ENCODE measurements at regions not wholly inside any gene's neighbourhood (a gene's known extent, or its start where the extent isn't known, plus 50 kb on each side); places are given as distances from the start of the nearest gene placed in this dataset.
"Not testable (repeated sequence)": the region's sequence is repeated elsewhere in the genome, so short reads cannot be mapped to it uniquely, and the experiment has no call there.

DNA sequence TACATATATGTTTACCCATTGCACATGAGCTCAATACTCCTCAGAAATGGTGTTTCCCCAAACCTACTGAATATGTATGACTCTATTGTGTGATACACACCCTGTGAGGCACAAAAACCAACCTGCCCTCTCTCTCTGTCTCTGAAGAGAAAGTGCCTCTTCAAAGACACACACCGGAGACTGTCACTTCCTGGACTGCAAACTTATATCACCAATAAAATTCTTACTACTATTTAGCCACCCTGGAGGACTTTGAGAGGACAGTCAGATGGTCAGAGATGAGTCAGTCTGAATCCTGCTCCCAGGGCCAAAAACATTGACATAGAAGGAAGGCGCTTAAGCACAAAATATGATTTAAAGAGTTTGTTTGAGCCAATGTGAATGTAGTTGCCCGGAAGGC, 110.4 kb downstream of the PPIAL4G start:
- DNase-seq (ENCODE audit: low spot score): no peak
- Histone ChIP-seq H3K9me3 (ENCODE audit: control insufficient read depth in 4 of 4, low read length in 3 of 4) (no peaks in the 10 kb centered on the region), H3K36me3 (ENCODE audit: control insufficient read depth in 4 of 4, insufficient read depth in 3 of 4, low read depth in 1 of 4, low read length in 3 of 4) (no peaks in the 10 kb centered on the region), H3K4me3 (ENCODE audit: low read depth in 1 of 3, low read length in 3 of 3) (no peak overlapping the region), H3K4me1 (ENCODE audit: control insufficient read depth in 4 of 4, insufficient read depth in 4 of 4, low read length in 3 of 4) (no peaks in the 10 kb centered on the region), H3K27ac (ENCODE audit: low read depth in 1 of 2, low read length in 2 of 2) (no peak overlapping the region), H3K9ac (ENCODE audit: low read depth in 1 of 2, low read length in 2 of 2) (no peak overlapping the region), H3K27me3 (ENCODE audit: control insufficient read depth in 4 of 4, insufficient read depth in 4 of 4, low read length in 3 of 4) (no peaks in the 10 kb centered on the region)
- TF ChIP-seq, protein P1, sequence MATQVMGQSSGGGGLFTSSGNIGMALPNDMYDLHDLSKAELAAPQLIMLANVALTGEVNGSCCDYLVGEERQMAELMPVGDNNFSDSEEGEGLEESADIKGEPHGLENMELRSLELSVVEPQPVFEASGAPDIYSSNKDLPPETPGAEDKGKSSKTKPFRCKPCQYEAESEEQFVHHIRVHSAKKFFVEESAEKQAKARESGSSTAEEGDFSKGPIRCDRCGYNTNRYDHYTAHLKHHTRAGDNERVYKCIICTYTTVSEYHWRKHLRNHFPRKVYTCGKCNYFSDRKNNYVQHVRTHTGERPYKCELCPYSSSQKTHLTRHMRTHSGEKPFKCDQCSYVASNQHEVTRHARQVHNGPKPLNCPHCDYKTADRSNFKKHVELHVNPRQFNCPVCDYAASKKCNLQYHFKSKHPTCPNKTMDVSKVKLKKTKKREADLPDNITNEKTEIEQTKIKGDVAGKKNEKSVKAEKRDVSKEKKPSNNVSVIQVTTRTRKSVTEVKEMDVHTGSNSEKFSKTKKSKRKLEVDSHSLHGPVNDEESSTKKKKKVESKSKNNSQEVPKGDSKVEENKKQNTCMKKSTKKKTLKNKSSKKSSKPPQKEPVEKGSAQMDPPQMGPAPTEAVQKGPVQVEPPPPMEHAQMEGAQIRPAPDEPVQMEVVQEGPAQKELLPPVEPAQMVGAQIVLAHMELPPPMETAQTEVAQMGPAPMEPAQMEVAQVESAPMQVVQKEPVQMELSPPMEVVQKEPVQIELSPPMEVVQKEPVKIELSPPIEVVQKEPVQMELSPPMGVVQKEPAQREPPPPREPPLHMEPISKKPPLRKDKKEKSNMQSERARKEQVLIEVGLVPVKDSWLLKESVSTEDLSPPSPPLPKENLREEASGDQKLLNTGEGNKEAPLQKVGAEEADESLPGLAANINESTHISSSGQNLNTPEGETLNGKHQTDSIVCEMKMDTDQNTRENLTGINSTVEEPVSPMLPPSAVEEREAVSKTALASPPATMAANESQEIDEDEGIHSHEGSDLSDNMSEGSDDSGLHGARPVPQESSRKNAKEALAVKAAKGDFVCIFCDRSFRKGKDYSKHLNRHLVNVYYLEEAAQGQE (IDR thresholded peaks at IDR 0.05): no peak
- TF ChIP-seq FOXA1 (IDR thresholded peaks at IDR 0.05) (no peak), TAF1 (conservative IDR thresholded peaks at IDR 0.05) (no peak), HNF4A (conservative IDR thresholded peaks at IDR 0.05) (no peak), YY1 (IDR thresholded peaks at IDR 0.05) (no peak), CTCF (IDR thresholded peaks at IDR 0.05; ENCODE audit: low read depth, low read length, missing input control) (no peak), HNF4G (IDR thresholded peaks at IDR 0.05) (no peak), FOXA2 (IDR thresholded peaks at IDR 0.05) (no peak), EGR1 (IDR thresholded peaks at IDR 0.05; ENCODE audit: low read depth in 2 of 2) (no peak), NR2F2 (IDR thresholded peaks at IDR 0.05) (no peak), GABPA (IDR thresholded peaks at IDR 0.05 in 1 of 2, conservative IDR thresholded peaks at IDR 0.05 in 1 of 2) (no peak), RXRA (IDR thresholded peaks at IDR 0.05) (no peak), JUND (IDR thresholded peaks at IDR 0.05) (no peak), RAD21 (IDR thresholded peaks at IDR 0.05) (no peak), SP1 (IDR thresholded peaks at IDR 0.05) (no peak)
- TF ChIP-seq, protein P2, sequence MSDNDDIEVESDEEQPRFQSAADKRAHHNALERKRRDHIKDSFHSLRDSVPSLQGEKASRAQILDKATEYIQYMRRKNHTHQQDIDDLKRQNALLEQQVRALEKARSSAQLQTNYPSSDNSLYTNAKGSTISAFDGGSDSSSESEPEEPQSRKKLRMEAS (IDR thresholded peaks at IDR 0.05): no peak
- TF ChIP-seq, protein P3, sequence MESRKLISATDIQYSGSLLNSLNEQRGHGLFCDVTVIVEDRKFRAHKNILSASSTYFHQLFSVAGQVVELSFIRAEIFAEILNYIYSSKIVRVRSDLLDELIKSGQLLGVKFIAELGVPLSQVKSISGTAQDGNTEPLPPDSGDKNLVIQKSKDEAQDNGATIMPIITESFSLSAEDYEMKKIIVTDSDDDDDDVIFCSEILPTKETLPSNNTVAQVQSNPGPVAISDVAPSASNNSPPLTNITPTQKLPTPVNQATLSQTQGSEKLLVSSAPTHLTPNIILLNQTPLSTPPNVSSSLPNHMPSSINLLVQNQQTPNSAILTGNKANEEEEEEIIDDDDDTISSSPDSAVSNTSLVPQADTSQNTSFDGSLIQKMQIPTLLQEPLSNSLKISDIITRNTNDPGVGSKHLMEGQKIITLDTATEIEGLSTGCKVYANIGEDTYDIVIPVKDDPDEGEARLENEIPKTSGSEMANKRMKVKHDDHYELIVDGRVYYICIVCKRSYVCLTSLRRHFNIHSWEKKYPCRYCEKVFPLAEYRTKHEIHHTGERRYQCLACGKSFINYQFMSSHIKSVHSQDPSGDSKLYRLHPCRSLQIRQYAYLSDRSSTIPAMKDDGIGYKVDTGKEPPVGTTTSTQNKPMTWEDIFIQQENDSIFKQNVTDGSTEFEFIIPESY (IDR thresholded peaks at IDR 0.05): no peak
- TF ChIP-seq, protein P4, sequence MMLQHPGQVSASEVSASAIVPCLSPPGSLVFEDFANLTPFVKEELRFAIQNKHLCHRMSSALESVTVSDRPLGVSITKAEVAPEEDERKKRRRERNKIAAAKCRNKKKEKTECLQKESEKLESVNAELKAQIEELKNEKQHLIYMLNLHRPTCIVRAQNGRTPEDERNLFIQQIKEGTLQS (IDR thresholded peaks at IDR 0.05): no peak
- 84% methylated on average over 3 of the region's 3 CpGs for WGBS

DNA sequence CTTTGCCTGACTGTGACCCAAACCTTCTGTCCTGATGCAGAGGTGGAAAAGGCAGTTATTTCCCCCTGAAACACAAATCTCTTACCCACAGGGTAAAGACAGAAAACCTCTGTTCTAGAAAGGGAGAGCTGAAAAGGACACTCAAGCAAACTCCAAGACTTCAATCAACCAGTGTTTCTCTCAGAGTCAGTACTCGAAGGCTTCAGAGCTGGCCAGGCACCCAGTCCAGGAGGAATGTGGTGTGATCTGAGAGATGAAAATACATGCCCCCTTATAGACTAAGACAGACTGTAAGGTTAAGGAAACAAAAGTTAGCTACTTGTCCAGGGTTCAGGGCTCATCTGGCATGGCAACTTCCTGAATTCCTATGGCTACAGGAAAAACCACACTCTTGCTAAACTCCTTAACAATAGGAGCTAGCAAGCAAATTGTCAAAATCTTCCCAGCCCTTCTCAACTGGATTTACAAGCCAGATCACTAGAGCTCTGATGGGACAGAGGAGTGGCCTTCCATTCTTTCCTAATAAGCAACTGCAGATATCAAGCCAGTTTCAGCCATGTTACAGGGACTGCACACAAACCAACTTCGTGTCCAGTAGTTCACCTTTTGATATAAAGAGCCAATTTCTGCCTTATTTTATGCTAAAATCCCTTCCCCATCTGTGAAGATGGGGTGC, 110.9 kb downstream of the PPIAL4G start:
- H3K9me3 ChIP-seq (ENCODE audit: control insufficient read depth in 4 of 4, low read length in 3 of 4); H3K9ac ChIP-seq (ENCODE audit: low read depth in 1 of 2, low read length in 2 of 2); DNase-seq (ENCODE audit: low spot score); H3K27me3 ChIP-seq (ENCODE audit: control insufficient read depth in 4 of 4, insufficient read depth in 4 of 4, low read length in 3 of 4); H3K36me3 ChIP-seq (ENCODE audit: control insufficient read depth in 4 of 4, insufficient read depth in 3 of 4, low read depth in 1 of 4, low read length in 3 of 4); H3K4me1 ChIP-seq (ENCODE audit: control insufficient read depth in 4 of 4, insufficient read depth in 4 of 4, low read length in 3 of 4); H3K4me3 ChIP-seq (ENCODE audit: low read depth in 1 of 3, low read length in 3 of 3); H3K27ac ChIP-seq (ENCODE audit: low read depth in 1 of 2, low read length in 2 of 2): not testable (repeated sequence)
- 90% methylated on average over 2 of the region's 2 CpGs for WGBS

Measured in liver (tissue), 8 donors.